ENCODE measurements at regions not wholly inside any gene's neighbourhood (a gene's known extent, or its start where the extent isn't known, plus 50 kb on each side); places are given as distances from the start of the nearest gene placed in this dataset.

DNA sequence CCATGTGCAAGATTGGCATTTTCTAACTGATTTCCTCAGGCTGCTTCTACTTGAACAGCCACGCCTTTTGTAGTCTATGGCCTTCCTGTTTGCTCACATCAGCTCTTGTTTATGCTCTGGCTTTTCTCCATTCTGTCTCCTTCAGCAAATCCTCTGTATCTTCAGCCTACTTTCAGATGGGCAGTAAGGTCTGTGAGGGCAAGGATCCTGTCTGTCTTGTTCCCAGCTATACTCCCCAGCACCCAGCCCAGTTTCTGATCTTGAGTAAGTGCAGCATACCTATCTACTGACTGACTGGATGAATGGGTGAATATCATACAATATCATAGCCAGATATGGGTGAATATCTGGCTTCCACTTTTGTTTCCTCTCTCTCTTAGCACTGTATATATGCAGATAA is 438.1 kb downstream of the LMO4 start:
- Histone ChIP-seq H3K4me3 (no peak overlapping the region), H3K27ac (no peak overlapping the region), H3K36me3 (no peaks in the 10 kb centered on the region), H3K27me3 (no peaks in the 10 kb centered on the region), H3K9me3 (no peaks in the 10 kb centered on the region), H3K4me1 (no peaks in the 10 kb centered on the region)
- intact Hi-C loops (cut with DNase I): no loop called here
- DNase-seq (ENCODE audit: extremely low spot score in 2 of 2): no peak
- TF ChIP-seq, protein P1, sequence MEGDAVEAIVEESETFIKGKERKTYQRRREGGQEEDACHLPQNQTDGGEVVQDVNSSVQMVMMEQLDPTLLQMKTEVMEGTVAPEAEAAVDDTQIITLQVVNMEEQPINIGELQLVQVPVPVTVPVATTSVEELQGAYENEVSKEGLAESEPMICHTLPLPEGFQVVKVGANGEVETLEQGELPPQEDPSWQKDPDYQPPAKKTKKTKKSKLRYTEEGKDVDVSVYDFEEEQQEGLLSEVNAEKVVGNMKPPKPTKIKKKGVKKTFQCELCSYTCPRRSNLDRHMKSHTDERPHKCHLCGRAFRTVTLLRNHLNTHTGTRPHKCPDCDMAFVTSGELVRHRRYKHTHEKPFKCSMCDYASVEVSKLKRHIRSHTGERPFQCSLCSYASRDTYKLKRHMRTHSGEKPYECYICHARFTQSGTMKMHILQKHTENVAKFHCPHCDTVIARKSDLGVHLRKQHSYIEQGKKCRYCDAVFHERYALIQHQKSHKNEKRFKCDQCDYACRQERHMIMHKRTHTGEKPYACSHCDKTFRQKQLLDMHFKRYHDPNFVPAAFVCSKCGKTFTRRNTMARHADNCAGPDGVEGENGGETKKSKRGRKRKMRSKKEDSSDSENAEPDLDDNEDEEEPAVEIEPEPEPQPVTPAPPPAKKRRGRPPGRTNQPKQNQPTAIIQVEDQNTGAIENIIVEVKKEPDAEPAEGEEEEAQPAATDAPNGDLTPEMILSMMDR (IDR thresholded peaks at IDR 0.05): no peak
- TF ChIP-seq POLR2AphosphoS5 (IDR thresholded peaks at IDR 0.05; ENCODE audit: insufficient read depth in 1 of 2, low read depth in 1 of 2) (no peak), POLR2A (IDR thresholded peaks at IDR 0.05) (no peak)

DNA sequence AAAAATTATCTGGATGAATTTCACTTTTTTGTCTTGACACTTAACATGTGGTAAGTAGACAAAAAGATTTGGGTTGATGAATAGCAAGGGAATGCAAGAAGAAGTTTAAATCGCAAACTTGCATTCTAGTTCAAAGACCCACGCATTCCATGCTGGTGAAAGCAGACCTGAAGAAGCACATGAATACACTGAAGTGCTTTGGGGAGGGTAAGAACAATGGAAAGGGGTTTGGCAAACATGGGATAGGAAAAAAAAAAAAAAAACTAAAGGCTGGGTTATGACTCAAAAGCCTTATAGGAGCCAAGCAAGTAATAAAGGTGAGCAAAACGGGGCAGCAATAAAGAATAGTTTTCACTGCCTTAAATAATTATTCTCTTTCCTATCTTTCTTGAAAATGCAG is 450.2 kb downstream of the LMO4 start:
- Histone ChIP-seq H3K27ac (no peak overlapping the region), H3K9me3 (no peaks in the 10 kb centered on the region), H3K36me3 (no peaks in the 10 kb centered on the region), H3K27me3 (no peaks in the 10 kb centered on the region), H3K4me1 (no peaks in the 10 kb centered on the region), H3K4me3 (no peak overlapping the region)
- TF ChIP-seq POLR2A (IDR thresholded peaks at IDR 0.05): no peak
- DNase-seq (ENCODE audit: extremely low spot score in 2 of 2): no peak
- intact Hi-C loops (cut with DNase I): no loop called here

DNA sequence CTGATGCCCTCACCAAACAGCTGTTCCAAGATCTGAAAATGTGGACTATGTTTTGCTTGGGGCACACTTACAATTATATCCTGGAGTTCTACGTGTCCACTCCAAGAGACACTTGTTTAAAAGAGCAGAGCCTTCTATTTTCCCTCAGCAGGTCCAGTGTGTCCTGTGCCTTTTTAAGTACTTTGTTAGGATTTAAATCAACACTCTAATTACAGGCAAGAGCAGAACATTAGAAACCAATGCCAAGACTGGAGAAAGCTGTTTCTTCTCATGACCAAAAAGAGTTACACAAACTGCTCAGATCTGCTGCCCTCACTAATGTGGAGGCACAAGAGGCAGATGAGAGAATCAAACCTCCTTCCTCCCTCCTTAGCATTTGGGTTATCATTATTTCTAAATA is 452.9 kb downstream of the LMO4 start:
- intact Hi-C loops (cut with DNase I): no loop called here

DNA sequence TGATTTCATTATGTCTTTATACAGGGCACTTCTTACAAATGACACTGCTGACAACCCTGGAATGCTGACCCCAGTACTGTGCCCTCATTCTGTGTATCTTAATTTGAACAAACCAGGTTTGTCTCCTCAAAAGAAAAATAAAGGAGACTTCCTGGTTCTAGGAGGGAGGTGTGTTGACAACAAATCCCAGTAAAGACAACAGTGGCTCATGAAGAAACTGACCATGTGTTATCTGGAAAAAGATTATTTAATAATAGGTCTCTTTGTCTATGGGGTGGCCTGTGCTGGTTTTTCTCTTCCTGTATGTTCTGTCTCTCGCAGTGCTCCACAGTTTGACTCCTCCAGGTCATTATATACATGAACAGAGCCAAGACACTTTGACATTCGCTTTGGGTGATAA is 454.6 kb downstream of the LMO4 start:
- H3K9me3 ChIP-seq: no peaks in the 10 kb centered on the region
- intact Hi-C loops (cut with DNase I): no loop called here
- no peak overlapping the region for H3K4me3 ChIP-seq
- no peak overlapping the region for H3K27ac ChIP-seq
- no peak for DNase-seq (ENCODE audit: extremely low spot score in 2 of 2)
- TF ChIP-seq, protein P1 (IDR thresholded peaks at IDR 0.05): no peak
- TF ChIP-seq POLR2A (IDR thresholded peaks at IDR 0.05) (no peak), POLR2AphosphoS5 (IDR thresholded peaks at IDR 0.05; ENCODE audit: insufficient read depth in 1 of 2, low read depth in 1 of 2) (no peak)
- no peaks in the 10 kb centered on the region for H3K4me1 ChIP-seq
- no peaks in the 10 kb centered on the region for H3K27me3 ChIP-seq
- no peaks in the 10 kb centered on the region for H3K36me3 ChIP-seq

More for the DNA sequence above, 452.9 kb downstream of the LMO4 start:
- Histone ChIP-seq H3K4me3 (no peak overlapping the region), H3K27me3 (no peaks in the 10 kb centered on the region), H3K9me3 (no peaks in the 10 kb centered on the region), H3K36me3 (no peaks in the 10 kb centered on the region), H3K27ac (no peak overlapping the region), H3K4me1 (no peaks in the 10 kb centered on the region)
- DNase-seq (ENCODE audit: extremely low spot score in 2 of 2): no peak
- TF ChIP-seq POLR2AphosphoS5 (IDR thresholded peaks at IDR 0.05; ENCODE audit: insufficient read depth in 1 of 2, low read depth in 1 of 2) (no peak), POLR2A (IDR thresholded peaks at IDR 0.05) (no peak)
- TF ChIP-seq, protein P1 (IDR thresholded peaks at IDR 0.05): no peak

DNA sequence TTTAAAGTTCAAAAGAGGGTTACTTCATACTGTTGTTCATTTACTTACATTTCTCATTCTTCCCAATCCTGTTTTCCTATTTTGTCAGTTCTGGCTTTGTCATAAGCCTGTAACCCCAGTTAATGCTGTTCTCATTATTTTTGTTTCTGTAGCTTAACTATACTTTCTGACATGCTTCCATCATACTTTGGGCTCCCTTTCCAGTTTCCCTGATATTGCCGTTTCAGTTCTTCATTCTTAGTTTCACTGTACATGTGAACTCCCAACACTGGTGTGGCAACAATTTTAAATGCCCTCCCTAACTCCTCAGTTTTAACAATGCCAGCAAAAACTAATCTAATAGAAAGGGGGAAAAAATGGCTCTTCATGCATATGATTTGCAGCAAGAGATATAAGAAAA is 456.7 kb downstream of the LMO4 start:
- Histone ChIP-seq H3K4me1 (no peaks in the 10 kb centered on the region), H3K4me3 (no peak overlapping the region), H3K27ac (no peak overlapping the region), H3K36me3 (no peaks in the 10 kb centered on the region), H3K27me3 (no peaks in the 10 kb centered on the region), H3K9me3 (no peaks in the 10 kb centered on the region)
- no peak for DNase-seq (ENCODE audit: extremely low spot score in 2 of 2)
- intact Hi-C loops (cut with DNase I): no loop called here
- no peak for TF ChIP-seq POLR2AphosphoS5 (IDR thresholded peaks at IDR 0.05; ENCODE audit: insufficient read depth in 1 of 2, low read depth in 1 of 2)
- TF ChIP-seq, protein P1 (IDR thresholded peaks at IDR 0.05): no peak
- TF ChIP-seq POLR2A (IDR thresholded peaks at IDR 0.05): no peak

DNA sequence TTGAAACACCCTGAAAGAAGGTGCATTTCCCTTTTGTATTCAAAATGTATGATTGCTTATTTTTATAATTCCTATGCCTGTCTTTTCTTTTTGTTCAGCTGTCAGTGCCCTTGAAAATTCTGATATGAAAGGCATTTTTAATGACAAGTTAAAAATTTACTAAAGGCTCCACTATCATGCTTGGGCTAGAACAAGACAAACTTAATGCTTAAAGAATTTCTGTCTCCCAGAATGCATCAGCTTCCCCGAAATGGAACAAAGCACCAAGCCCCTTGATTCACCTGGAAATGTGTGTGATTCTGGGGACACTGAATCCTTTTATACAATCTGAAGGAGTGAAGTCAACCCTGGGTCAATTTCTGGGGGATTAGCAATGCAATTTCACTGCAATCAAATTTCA is 457.5 kb downstream of the LMO4 start:
- H3K36me3 ChIP-seq: no peaks in the 10 kb centered on the region

More for the DNA sequence above, 457.5 kb downstream of the LMO4 start:
- TF ChIP-seq, protein P1 (IDR thresholded peaks at IDR 0.05): no peak
- TF ChIP-seq POLR2AphosphoS5 (IDR thresholded peaks at IDR 0.05; ENCODE audit: insufficient read depth in 1 of 2, low read depth in 1 of 2) (no peak), POLR2A (IDR thresholded peaks at IDR 0.05) (no peak)
- intact Hi-C loops (cut with DNase I): no loop called here
- no peaks in the 10 kb centered on the region for H3K9me3 ChIP-seq
- DNase-seq (ENCODE audit: extremely low spot score in 2 of 2): no peak
- no peak overlapping the region for H3K4me3 ChIP-seq
- no peaks in the 10 kb centered on the region for H3K27me3 ChIP-seq
- no peaks in the 10 kb centered on the region for H3K4me1 ChIP-seq
- H3K27ac ChIP-seq: no peak overlapping the region
